Vagina (tissue), 2 donors: ENCODE measurements at regions not wholly inside any gene's neighbourhood (a gene's known extent, or its start where the extent isn't known, plus 50 kb on each side); places are given as distances from the start of the nearest gene placed in this dataset.

ENCODE experiments used
- DNase-seq, 2 donors: peaks; one replicate each; pipeline ENCODE4 v3.0.0-alpha.2; 2017; ENCODE audit errors: extremely low spot score in 2 of 2
- H3K27ac ChIP-seq: fragments of 200-600 bp; sonication (generic); one replicate; pipeline ENCODE4 v1.5.1; 2019
- H3K27me3 ChIP-seq: fragments of 200-600 bp; sonication (generic); one replicate; pipeline ENCODE4 v1.5.1; 2019
- H3K36me3 ChIP-seq, 2 donors: fragments of 200-600 bp; sonication (generic); one replicate each; pipeline ENCODE4 v1.5.1; 2017 to 2019
- H3K4me1 ChIP-seq: fragments of 200-600 bp; sonication (generic); one replicate; pipeline ENCODE4 v1.5.1; 2019
- H3K4me3 ChIP-seq, 2 donors: fragments of 200-600 bp; sonication (generic); 1 replicate in 1 of 2; 2 replicates in 1 of 2; pipeline ENCODE4 v1.5.1; 2016 to 2019
- H3K9me3 ChIP-seq: fragments of 200-600 bp; sonication (generic); one replicate; pipeline ENCODE4 v1.5.1; 2019
- POLR2A ChIP-seq, 2 donors: fragments of 450-650 bp; IDR thresholded peaks; one replicate each; pipeline ENCODE4 v1.6.1; 2017; ENCODE audit warnings: antibody characterized with exemption in 2 of 2, mild to moderate bottlenecking in 2 of 2, moderate library complexity in 2 of 2
- POLR2AphosphoS5 ChIP-seq, 2 donors: sonication (generic); formaldehyde crosslinking; IDR thresholded peaks; one replicate each; pipeline ENCODE4 v1.9.0; 2017; ENCODE audit warnings: antibody characterized with exemption in 2 of 2, mild to moderate bottlenecking in 2 of 2, low read depth in 1 of 2; ENCODE audit not compliant: insufficient read depth in 1 of 2
- intact Hi-C: fragments of 100-400 bp; cut with DNase I; formaldehyde crosslinking; loops from one replicate; pipeline ENCODE4 v1.15.1; 2023
- TF ChIP-seq, protein P1 (sequence below), 3 experiments: fragments of 450-650 bp in 2 of 3; fragments of 200-600 bp in 1 of 3; sonication (generic) in 1 of 3; IDR thresholded peaks; one replicate each; pipeline ENCODE4 v1.5.1; 2017 to 2019; ENCODE audit warnings: antibody characterized with exemption in 3 of 3, mild to moderate bottlenecking in 2 of 3, moderate library complexity in 2 of 3

DNA sequence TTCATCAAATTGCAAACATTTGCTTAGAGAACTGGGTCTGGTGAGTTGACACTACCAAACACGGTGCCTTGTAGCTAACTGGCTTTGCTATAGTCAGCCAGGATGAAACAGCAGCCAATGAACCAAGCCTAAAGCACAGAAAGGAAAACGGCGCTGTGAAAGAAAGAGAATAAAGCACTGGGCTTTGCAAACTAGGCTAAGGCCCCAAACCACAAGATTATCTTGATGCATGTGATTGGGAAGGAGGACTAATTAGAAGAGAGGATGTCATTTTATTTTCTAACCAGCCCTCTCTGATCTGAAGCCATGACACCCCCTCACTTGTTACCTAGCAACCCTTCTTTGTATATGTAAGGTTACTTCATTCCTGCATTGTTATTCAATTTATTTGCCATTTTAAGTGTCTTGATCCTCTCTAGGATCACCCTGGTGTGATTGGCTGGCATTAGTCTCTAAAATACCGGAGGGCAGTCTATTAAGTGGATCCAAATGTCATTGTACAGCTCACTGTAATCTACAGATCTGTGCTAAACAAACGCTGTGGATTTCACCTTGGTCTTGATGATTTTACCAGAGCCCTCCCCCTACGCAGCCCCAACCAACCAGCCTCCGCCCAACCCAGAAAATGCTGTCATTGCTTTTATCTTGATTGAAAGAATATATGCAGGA lies 395.4 kb upstream of the ACVR2A start:
- intact Hi-C loops, result no loop called here
- Histone ChIP-seq H3K4me3 (no peak overlapping the region), H3K27ac (no peak overlapping the region), H3K27me3 (no peaks in the 10 kb centered on the region), H3K9me3 (no peaks in the 10 kb centered on the region), H3K36me3 (no peaks in the 10 kb centered on the region), H3K4me1 (peaks cover 5% of the 10 kb centered on the region)
- no peak for DNase-seq
- TF ChIP-seq, protein P1, sequence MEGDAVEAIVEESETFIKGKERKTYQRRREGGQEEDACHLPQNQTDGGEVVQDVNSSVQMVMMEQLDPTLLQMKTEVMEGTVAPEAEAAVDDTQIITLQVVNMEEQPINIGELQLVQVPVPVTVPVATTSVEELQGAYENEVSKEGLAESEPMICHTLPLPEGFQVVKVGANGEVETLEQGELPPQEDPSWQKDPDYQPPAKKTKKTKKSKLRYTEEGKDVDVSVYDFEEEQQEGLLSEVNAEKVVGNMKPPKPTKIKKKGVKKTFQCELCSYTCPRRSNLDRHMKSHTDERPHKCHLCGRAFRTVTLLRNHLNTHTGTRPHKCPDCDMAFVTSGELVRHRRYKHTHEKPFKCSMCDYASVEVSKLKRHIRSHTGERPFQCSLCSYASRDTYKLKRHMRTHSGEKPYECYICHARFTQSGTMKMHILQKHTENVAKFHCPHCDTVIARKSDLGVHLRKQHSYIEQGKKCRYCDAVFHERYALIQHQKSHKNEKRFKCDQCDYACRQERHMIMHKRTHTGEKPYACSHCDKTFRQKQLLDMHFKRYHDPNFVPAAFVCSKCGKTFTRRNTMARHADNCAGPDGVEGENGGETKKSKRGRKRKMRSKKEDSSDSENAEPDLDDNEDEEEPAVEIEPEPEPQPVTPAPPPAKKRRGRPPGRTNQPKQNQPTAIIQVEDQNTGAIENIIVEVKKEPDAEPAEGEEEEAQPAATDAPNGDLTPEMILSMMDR (IDR thresholded peaks at IDR 0.05), result no peak
- no peak for TF ChIP-seq POLR2A (IDR thresholded peaks at IDR 0.05)
- no peak for TF ChIP-seq POLR2AphosphoS5 (IDR thresholded peaks at IDR 0.05; ENCODE audit: insufficient read depth in 1 of 2, low read depth in 1 of 2)

DNA sequence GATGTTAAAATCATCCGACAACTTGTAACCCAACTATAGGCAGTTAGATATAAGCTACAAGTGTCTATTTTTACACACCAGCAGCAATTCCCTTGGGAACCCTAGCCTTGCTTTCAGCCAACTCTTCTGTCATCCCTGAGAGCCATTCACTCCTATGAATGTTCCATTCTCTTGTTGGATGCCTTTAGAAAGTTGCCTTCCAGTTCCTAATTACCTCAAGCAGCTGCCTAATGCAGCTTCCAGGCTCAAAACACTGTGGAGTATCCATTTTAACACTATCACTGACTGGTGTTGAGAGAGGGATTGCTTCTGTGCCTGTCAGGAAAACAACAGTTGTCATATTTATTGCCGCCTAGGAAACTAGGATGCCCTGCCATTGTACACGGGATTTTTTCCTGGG lies 402.0 kb upstream of the ACVR2A start:
- H3K27ac ChIP-seq, result no peak overlapping the region
- intact Hi-C loops, result no loop called here
- no peaks in the 10 kb centered on the region for H3K27me3 ChIP-seq
- TF ChIP-seq, protein P1 (IDR thresholded peaks at IDR 0.05), result no peak
- no peak for TF ChIP-seq POLR2A (IDR thresholded peaks at IDR 0.05)
- TF ChIP-seq POLR2AphosphoS5 (IDR thresholded peaks at IDR 0.05; ENCODE audit: insufficient read depth in 1 of 2, low read depth in 1 of 2), result no peak
- H3K36me3 ChIP-seq, result no peaks in the 10 kb centered on the region
- DNase-seq, result no peak
- H3K4me3 ChIP-seq, result no peak overlapping the region
- no peaks in the 10 kb centered on the region for H3K9me3 ChIP-seq
- no peaks in the 10 kb centered on the region for H3K4me1 ChIP-seq

GRCh38 chr2:147441182-147441581 lies 403.6 kb upstream of the ACVR2A start:
- H3K36me3 ChIP-seq, result no peaks in the 10 kb centered on the region
- TF ChIP-seq, protein P1 (IDR thresholded peaks at IDR 0.05), result no peak
- TF ChIP-seq POLR2A (IDR thresholded peaks at IDR 0.05) (no peak), POLR2AphosphoS5 (IDR thresholded peaks at IDR 0.05; ENCODE audit: insufficient read depth in 1 of 2, low read depth in 1 of 2) (no peak)
- no peak overlapping the region for H3K4me3 ChIP-seq
- H3K4me1 ChIP-seq, result no peaks in the 10 kb centered on the region
- H3K27ac ChIP-seq, result no peak overlapping the region
- intact Hi-C loops, result no loop called here
- no peak for DNase-seq
- no peaks in the 10 kb centered on the region for H3K9me3 ChIP-seq
- H3K27me3 ChIP-seq, result no peaks in the 10 kb centered on the region

- Histone ChIP-seq H3K27me3 (no peaks in the 10 kb centered on the region), H3K36me3 (no peaks in the 10 kb centered on the region), H3K9me3 (no peaks in the 10 kb centered on the region), H3K27ac (no peak overlapping the region), H3K4me1 (no peaks in the 10 kb centered on the region), H3K4me3 (no peak overlapping the region)
- DNase-seq, result no peak
- no peak for TF ChIP-seq POLR2AphosphoS5 (IDR thresholded peaks at IDR 0.05; ENCODE audit: insufficient read depth in 1 of 2, low read depth in 1 of 2)
- TF ChIP-seq, protein P1 (IDR thresholded peaks at IDR 0.05), result no peak
- no peak for TF ChIP-seq POLR2A (IDR thresholded peaks at IDR 0.05)
- intact Hi-C loops, result no loop called here
Measured at GRCh38 chr2:147440734-147441133, 404.1 kb upstream of the ACVR2A start.

DNA sequence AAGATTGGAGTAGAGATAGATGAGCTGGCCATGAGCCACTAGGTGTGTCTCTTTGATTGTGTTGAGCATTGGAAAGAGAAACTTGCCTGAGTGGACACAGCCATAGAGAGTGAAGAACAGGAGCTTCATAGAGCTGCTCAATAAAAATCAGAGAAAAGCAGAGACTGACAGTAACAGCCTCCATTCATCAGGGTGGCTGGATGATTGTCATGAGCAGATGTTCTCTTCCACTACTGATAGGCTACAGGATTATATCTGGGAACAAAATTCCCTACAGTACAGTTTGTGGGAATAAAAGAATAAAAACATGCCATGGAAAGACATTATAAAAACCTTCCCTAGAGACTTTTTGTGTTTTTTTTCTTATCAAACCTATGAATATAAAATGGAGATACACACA lies 404.8 kb upstream of the ACVR2A start:
- H3K27me3 ChIP-seq, result no peaks in the 10 kb centered on the region
- TF ChIP-seq, protein P1 (IDR thresholded peaks at IDR 0.05), result no peak
- TF ChIP-seq POLR2A (IDR thresholded peaks at IDR 0.05) (no peak), POLR2AphosphoS5 (IDR thresholded peaks at IDR 0.05; ENCODE audit: insufficient read depth in 1 of 2, low read depth in 1 of 2) (no peak)
- H3K27ac ChIP-seq, result no peak overlapping the region
- intact Hi-C loops, result no loop called here
- H3K4me3 ChIP-seq, result no peak overlapping the region
- H3K4me1 ChIP-seq, result no peaks in the 10 kb centered on the region
- H3K36me3 ChIP-seq, result no peaks in the 10 kb centered on the region
- no peaks in the 10 kb centered on the region for H3K9me3 ChIP-seq
- no peak for DNase-seq
